WTC11 (cell line): ENCODE measurements at regions not wholly inside any gene's neighbourhood (a gene's known extent, or its start where the extent isn't known, plus 50 kb on each side); places are given as distances from the start of the nearest gene placed in this dataset.

Experiments
- ATAC-seq: fragments of 200-7000 bp; cut with Tn5 transposase; 2 replicates; pipeline ENCODE4 v1.10.0; 2021; ENCODE audit warnings: mild to moderate bottlenecking, moderate library complexity
- CTCF ChIA-PET: fragments of 300-600 bp; sonication (Branson Sonifier 250); formaldehyde crosslinking; loops from one replicate; lab custom pipeline; 2021; ENCODE audit warnings: antibody characterized with exemption; lab: Charles Lee
- POLR2A ChIA-PET: fragments of 350-600 bp; sonication (Branson Sonifier 250); formaldehyde crosslinking; loops from one replicate; lab custom pipeline; 2021; ENCODE audit warnings: antibody characterized with exemption; lab: Charles Lee
- DNase-seq: peaks from one replicate; pipeline ENCODE4 v3.0.0; 2021; ENCODE audit warnings: low spot score
- H3K27ac Mint-ChIP-seq: 2 replicates; pipeline ENCODE4 v1.8.0; 2021; ENCODE audit warnings: mixed read lengths
- H3K27me3 Mint-ChIP-seq: 2 replicates; pipeline ENCODE4 v1.8.0; 2021; ENCODE audit warnings: low read depth, mild to moderate bottlenecking, moderate library complexity, mixed read lengths
- H3K36me3 Mint-ChIP-seq: 2 replicates; pipeline ENCODE4 v1.8.0; 2021; ENCODE audit warnings: mixed read lengths
- H3K4me1 Mint-ChIP-seq: 2 replicates; pipeline ENCODE4 v1.8.0; 2022; ENCODE audit warnings: mixed read lengths
- H3K4me3 Mint-ChIP-seq: 2 replicates; pipeline ENCODE4 v1.8.0; 2021; ENCODE audit warnings: mild to moderate bottlenecking, moderate library complexity, mixed read lengths
- H3K9me3 Mint-ChIP-seq: 2 replicates; pipeline ENCODE4 v1.8.0; 2021; ENCODE audit warnings: mixed read lengths
- ATF2 ChIP-seq: sonication (generic); formaldehyde crosslinking; IDR thresholded peaks from 2 replicates; pipeline ENCODE4 v1.8.1; 2022; ENCODE audit warnings: low read depth, missing genetic modification reagents, borderline replicate concordance
- CREM ChIP-seq: sonication (generic); formaldehyde crosslinking; IDR thresholded peaks from 2 replicates; pipeline ENCODE4 v1.8.1; 2022; ENCODE audit warnings: mild to moderate bottlenecking, missing genetic modification reagents, moderate library complexity
- GABPB1 ChIP-seq: sonication (generic); formaldehyde crosslinking; IDR thresholded peaks from 2 replicates; pipeline ENCODE4 v1.8.1; 2023; ENCODE audit warnings: mild to moderate bottlenecking, missing genetic modification reagents
- GTF2I ChIP-seq: fragments of 250-450 bp; sonication (Bioruptor Pico); conservative IDR thresholded peaks from 2 replicates; pipeline ENCODE4 v1.4.0; 2021; ENCODE audit warnings: mild to moderate bottlenecking
- HMGA2 ChIP-seq: fragments of 250-450 bp; sonication (Bioruptor Pico); IDR thresholded peaks from 2 replicates; pipeline ENCODE4 v1.4.0; 2021; ENCODE audit warnings: mild to moderate bottlenecking, moderate library complexity
- IRF2 ChIP-seq: sonication (generic); formaldehyde crosslinking; IDR thresholded peaks from 2 replicates; pipeline ENCODE4 v1.8.0; 2022; ENCODE audit warnings: low read depth, missing genetic modification reagents, borderline replicate concordance
- MYBL2 ChIP-seq: sonication (generic); formaldehyde crosslinking; IDR thresholded peaks from 2 replicates; pipeline ENCODE4 v1.8.1; 2023; ENCODE audit warnings: mild to moderate bottlenecking, moderate library complexity, missing genetic modification reagents
- NFATC4 ChIP-seq: fragments of 250-450 bp; sonication (Bioruptor Pico); IDR thresholded peaks from 2 replicates; pipeline ENCODE4 v1.9.0; 2021; ENCODE audit warnings: mild to moderate bottlenecking
- NR1H2 ChIP-seq: sonication (generic); formaldehyde crosslinking; IDR thresholded peaks from 2 replicates; pipeline ENCODE4 v1.9.0; 2021; ENCODE audit warnings: mild to moderate bottlenecking, moderate library complexity, missing genetic modification reagents
- NR3C1 ChIP-seq: sonication (generic); formaldehyde crosslinking; conservative IDR thresholded peaks from 2 replicates; pipeline ENCODE4 v1.8.1; 2023; ENCODE audit warnings: low read depth, mild to moderate bottlenecking, missing genetic modification reagents
- SMAD4 ChIP-seq: sonication (generic); formaldehyde crosslinking; IDR thresholded peaks from 2 replicates; pipeline ENCODE4 v1.8.0; 2022; ENCODE audit warnings: mild to moderate bottlenecking, missing genetic modification reagents
- SOX15 ChIP-seq: fragments of 250-450 bp; sonication (Bioruptor Pico); IDR thresholded peaks from 2 replicates; pipeline ENCODE4 v1.9.0; 2021; ENCODE audit warnings: mild to moderate bottlenecking
- TCF7 ChIP-seq: sonication (generic); formaldehyde crosslinking; IDR thresholded peaks from 2 replicates; pipeline ENCODE4 v1.8.0; 2022; ENCODE audit warnings: mild to moderate bottlenecking, low read depth, missing genetic modification reagents, moderate library complexity
- ZMAT4 ChIP-seq: fragments of 250-450 bp; sonication (Bioruptor Pico); IDR thresholded peaks from 2 replicates; pipeline ENCODE4 v1.9.0; 2021; ENCODE audit warnings: mild to moderate bottlenecking
- ZNF138 ChIP-seq: sonication (generic); formaldehyde crosslinking; conservative IDR thresholded peaks from 2 replicates; pipeline ENCODE4 v1.8.1; 2022; ENCODE audit warnings: mild to moderate bottlenecking, moderate library complexity, missing genetic modification reagents
- ZNF219 ChIP-seq: sonication (generic); formaldehyde crosslinking; IDR thresholded peaks from 2 replicates; pipeline ENCODE4 v1.8.0; 2023; ENCODE audit warnings: missing genetic modification reagents, mild to moderate bottlenecking, borderline replicate concordance
- ZNF263 ChIP-seq: sonication (generic); formaldehyde crosslinking; IDR thresholded peaks from 2 replicates; pipeline ENCODE4 v1.8.1; 2022; ENCODE audit warnings: low read depth, mild to moderate bottlenecking, moderate library complexity, missing genetic modification reagents
- ZNF416 ChIP-seq: fragments of 250-450 bp; sonication (Bioruptor Pico); IDR thresholded peaks from 2 replicates; pipeline ENCODE4 v1.9.0; 2021; ENCODE audit warnings: mild to moderate bottlenecking, inconsistent platforms
- TF ChIP-seq, protein P1 (sequence below): sonication (generic); formaldehyde crosslinking; IDR thresholded peaks from 2 replicates; pipeline ENCODE4 v1.8.0; 2022; ENCODE audit warnings: mild to moderate bottlenecking, missing genetic modification reagents
- TF ChIP-seq, protein P2 (sequence below): fragments of 250-450 bp; sonication (Bioruptor Pico); IDR thresholded peaks from 2 replicates; pipeline ENCODE4 v2.1.2; 2022; ENCODE audit warnings: mild to moderate bottlenecking, moderate library complexity
- TF ChIP-seq, protein P3 (sequence below): sonication (generic); formaldehyde crosslinking; IDR thresholded peaks from 2 replicates; pipeline ENCODE4 v1.8.1; 2023; ENCODE audit warnings: mild to moderate bottlenecking, moderate library complexity, missing genetic modification reagents
- TF ChIP-seq, protein P4 (sequence below): sonication (generic); formaldehyde crosslinking; IDR thresholded peaks from 2 replicates; pipeline ENCODE4 v1.8.1; 2022; ENCODE audit warnings: mild to moderate bottlenecking, moderate library complexity, missing genetic modification reagents

DNA sequence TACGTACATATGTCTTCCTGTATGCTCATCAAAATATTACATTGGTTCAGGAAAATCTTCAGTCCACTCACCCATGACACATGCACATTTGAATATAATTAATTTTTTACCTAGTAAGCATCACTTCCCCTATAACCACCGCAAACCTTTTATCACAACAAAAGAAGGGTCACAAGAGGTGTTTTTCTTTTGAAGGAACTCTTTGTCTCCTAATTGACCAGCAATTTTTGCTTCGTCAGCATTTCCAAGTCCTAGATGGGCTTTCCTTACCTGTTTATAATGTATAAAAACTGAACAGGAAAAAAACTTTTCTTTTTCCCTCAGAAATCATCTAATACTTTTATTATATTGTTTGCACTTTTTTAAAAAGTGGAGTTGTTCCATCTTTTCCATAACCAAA, 631.3 kb downstream of the PLA2G4A start:
- Mint-ChIP-seq H3K27ac (no peak overlapping the region), H3K4me3 (no peak overlapping the region), H3K4me1 (peaks cover 14% of the 10 kb centered on the region), H3K27me3 (no peaks in the 10 kb centered on the region; the same call in 1 of the 2 replicates), H3K9me3 (peaks cover 16% of the 10 kb centered on the region), H3K36me3 (peaks cover 15% of the 10 kb centered on the region)
- TF ChIP-seq MYBL2 (CRISPR knock-in tag) (no peak), GABPB1 (no peak), ATF2 (CRISPR knock-in tag) (no peak), NR3C1 (CRISPR knock-in tag) (no peak), ZMAT4 (CRISPR knock-in tag) (no peak), ZNF416 (CRISPR knock-in tag) (no peak), SOX15 (CRISPR knock-in tag) (no peak), ZNF263 (no peak), NFATC4 (no peak)
- TF ChIP-seq, protein P1, sequence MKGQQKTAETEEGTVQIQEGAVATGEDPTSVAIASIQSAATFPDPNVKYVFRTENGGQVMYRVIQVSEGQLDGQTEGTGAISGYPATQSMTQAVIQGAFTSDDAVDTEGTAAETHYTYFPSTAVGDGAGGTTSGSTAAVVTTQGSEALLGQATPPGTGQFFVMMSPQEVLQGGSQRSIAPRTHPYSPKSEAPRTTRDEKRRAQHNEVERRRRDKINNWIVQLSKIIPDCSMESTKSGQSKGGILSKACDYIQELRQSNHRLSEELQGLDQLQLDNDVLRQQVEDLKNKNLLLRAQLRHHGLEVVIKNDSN = no peak
- POLR2A ChIA-PET = no interaction called here
- no peak for ATAC-seq
- DNase-seq = no peak
- CTCF ChIA-PET = no interaction called here

GRCh38 chr1:187464320-187464719, 635.6 kb downstream of the PLA2G4A start:
- CTCF ChIA-PET = no interaction called here
- Mint-ChIP-seq H3K27ac (no peak overlapping the region), H3K4me3 (no peak overlapping the region), H3K4me1 (peaks cover 33% of the 10 kb centered on the region), H3K27me3 (no peaks in the 10 kb centered on the region; the same call in 1 of the 2 replicates), H3K36me3 (peaks cover 20% of the 10 kb centered on the region), H3K9me3 (peaks cover 30% of the 10 kb centered on the region)
- no peak for DNase-seq
- ATAC-seq = no peak
- POLR2A ChIA-PET = no interaction called here
- no peak for TF ChIP-seq TCF7 (CRISPR knock-in tag)
- TF ChIP-seq, protein P2, sequence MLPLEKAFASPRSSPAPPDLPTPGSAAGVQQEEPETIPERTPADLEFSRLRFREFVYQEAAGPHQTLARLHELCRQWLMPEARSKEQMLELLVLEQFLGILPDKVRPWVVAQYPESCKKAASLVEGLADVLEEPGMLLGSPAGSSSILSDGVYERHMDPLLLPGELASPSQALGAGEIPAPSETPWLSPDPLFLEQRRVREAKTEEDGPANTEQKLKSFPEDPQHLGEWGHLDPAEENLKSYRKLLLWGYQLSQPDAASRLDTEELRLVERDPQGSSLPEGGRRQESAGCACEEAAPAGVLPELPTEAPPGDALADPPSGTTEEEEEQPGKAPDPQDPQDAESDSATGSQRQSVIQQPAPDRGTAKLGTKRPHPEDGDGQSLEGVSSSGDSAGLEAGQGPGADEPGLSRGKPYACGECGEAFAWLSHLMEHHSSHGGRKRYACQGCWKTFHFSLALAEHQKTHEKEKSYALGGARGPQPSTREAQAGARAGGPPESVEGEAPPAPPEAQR (CRISPR knock-in tag) = no peak

DNA sequence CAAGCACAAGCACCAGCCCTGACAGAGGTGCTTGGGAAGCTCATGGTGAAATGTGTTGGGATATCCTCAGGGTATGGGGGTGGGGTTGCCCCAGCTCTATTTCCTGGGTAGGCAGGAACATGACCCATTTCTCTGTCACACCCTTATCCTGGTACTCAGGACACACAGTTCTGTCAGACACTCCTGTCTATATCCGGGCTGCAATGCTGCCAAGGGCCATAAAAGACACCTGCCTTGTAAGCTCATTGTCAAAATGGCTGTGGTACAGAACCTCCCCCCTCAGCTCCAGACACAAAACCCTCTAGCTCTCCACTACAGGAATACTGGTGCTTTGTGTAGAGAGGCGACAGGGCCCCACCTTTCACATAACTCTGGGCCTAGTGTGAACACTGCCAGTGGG, 636.7 kb downstream of the PLA2G4A start:
- Mint-ChIP-seq H3K27ac (no peak overlapping the region), H3K9me3 (peaks cover 31% of the 10 kb centered on the region), H3K27me3 (no peaks in the 10 kb centered on the region; the same call in 1 of the 2 replicates), H3K36me3 (peaks cover 23% of the 10 kb centered on the region), H3K4me3 (no peak overlapping the region), H3K4me1 (peaks cover 38% of the 10 kb centered on the region)
- ChIA-PET POLR2A (no interaction called here), CTCF (no interaction called here)
- TF ChIP-seq, protein P3, sequence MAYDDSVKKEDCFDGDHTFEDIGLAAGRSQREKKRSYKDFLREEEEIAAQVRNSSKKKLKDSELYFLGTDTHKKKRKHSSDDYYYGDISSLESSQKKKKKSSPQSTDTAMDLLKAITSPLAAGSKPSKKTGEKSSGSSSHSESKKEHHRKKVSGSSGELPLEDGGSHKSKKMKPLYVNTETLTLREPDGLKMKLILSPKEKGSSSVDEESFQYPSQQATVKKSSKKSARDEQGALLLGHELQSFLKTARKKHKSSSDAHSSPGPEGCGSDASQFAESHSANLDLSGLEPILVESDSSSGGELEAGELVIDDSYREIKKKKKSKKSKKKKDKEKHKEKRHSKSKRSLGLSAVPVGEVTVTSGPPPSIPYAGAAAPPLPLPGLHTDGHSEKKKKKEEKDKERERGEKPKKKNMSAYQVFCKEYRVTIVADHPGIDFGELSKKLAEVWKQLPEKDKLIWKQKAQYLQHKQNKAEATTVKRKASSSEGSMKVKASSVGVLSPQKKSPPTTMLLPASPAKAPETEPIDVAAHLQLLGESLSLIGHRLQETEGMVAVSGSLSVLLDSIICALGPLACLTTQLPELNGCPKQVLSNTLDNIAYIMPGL (CRISPR knock-in tag) = no peak
- TF ChIP-seq IRF2 (CRISPR knock-in tag) (no peak), GTF2I (CRISPR knock-in tag) (no peak), ZNF138 (CRISPR knock-in tag) (no peak), CREM (CRISPR knock-in tag) (no peak), HMGA2 (CRISPR knock-in tag) (no peak), NR1H2 (no peak), SMAD4 (CRISPR knock-in tag) (no peak), ZNF219 (CRISPR knock-in tag) (no peak)
- TF ChIP-seq, protein P4, sequence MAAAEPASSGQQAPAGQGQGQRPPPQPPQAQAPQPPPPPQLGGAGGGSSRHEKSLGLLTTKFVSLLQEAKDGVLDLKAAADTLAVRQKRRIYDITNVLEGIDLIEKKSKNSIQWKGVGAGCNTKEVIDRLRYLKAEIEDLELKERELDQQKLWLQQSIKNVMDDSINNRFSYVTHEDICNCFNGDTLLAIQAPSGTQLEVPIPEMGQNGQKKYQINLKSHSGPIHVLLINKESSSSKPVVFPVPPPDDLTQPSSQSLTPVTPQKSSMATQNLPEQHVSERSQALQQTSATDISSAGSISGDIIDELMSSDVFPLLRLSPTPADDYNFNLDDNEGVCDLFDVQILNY (CRISPR knock-in tag) = no peak
- no peak for ATAC-seq
- DNase-seq = no peak
